NCI-H2107 treated with DMSO at 0.1 percent for 48 hours (cell line): ENCODE measurements at regions not wholly inside any gene's neighbourhood (a gene's known extent, or its start where the extent isn't known, plus 50 kb on each side); places are given as distances from the start of the nearest gene placed in this dataset.
"Not testable (repeated sequence)": the region's sequence is repeated elsewhere in the genome, so short reads cannot be mapped to it uniquely, and the experiment has no call there.

ENCODE experiments used
- DNase-seq: peaks from one replicate; lab custom pipeline; 2025; ENCODE audit not compliant: unreplicated experiment; lab: John Stamatoyannopoulos, UW

DNA sequence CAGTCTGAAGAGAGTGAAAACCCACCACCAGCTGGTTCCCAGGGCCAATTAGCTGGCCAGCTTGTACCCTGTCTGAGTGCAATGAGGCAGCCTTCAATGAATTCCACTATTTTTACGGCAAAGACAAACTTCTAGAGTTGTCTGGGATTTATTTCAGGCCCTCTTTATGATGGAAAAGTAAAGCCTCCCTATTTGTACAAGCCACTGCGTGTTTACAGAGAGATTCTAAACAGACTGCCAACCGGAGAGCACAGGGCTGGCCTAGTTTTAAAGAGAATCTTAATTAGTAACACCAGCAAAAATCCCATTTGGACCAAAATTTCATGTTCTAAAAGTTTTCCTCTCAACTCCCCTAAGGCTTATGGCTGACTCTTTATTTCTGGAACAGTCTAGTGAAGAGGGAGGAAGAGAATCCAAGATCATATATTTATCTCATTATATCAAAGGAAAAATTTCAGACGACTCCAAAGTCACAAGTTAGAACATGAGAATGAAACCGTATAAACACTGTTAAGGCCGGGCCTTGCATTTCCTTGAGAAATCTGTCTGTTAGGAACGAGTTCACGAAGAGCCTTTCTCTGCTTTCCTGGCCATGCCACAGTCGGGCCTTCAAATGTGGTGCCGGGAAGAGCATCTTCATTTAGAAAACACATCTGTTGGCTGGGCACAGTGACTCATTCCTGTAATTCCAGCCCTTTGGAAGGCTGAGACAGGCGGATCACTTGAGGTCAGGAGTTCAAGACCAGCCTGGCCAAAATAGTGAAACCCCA is 724.6 kb upstream of the NRP1 start:
- DNase-seq: no peak

DNA sequence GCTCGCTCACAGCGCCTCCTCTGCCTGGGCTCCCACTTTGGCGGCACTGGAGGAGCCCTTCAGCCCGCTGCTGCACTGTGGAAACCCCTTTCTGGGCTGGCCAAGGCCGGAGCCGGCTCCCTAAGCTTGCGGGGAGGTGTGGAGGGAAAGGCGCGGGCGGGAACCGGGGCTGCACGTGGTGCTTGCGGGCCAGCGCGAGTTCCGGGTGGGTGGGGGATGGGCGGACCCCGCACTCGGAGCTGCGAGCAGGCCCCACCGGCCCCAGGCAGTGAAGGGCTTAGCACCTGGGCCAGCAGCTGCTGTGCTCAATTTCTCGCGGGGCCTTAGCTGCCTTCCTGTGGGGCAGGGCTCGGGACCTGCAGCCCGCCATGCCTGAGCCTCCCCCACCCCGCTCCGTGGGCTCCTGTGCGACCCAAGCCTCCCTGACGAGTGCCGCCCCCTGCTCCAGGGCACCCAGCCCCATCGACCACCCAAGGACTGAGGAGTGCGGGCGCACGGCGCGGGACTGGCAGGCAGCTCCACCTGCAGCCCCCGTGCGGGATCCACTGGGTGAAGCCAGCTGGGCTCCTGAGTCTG is 721.0 kb upstream of the NRP1 start:
- DNase-seq: not testable (repeated sequence)

GRCh38 chr10:34049887-34050286 is 715.4 kb upstream of the NRP1 start:
- no peak for DNase-seq

- no peak for DNase-seq
Measured at GRCh38 chr10:34049469-34049868, 715.0 kb upstream of the NRP1 start.

GRCh38 chr10:34047389-34047788 is 712.9 kb upstream of the NRP1 start:
- DNase-seq: no peak

- no peak for DNase-seq
Measured at GRCh38 chr10:34046506-34047034, 712.1 kb upstream of the NRP1 start.

- DNase-seq: no peak
Measured at GRCh38 chr10:34045571-34046190, 711.2 kb upstream of the NRP1 start.

- no peak for DNase-seq
Measured at GRCh38 chr10:34041871-34042270, 707.4 kb upstream of the NRP1 start.

DNA sequence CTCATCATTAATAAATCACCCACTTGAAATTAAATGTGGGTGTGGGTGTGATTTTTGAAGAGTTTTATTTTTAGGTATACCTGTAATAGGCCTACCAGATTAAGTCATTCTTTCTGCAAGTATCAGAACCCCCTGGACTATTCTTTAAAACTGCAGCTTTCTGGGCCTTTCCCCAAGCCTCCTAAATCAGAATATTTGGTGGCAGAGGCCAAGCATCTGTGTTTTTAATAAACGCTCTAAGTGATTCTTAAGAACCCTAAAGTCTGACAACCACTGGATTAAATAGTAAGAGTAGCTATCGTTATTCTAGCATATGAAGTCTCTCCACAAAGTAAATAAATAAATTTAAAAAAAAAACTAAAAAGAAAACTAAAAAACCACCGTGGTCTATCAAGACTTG is 703.0 kb upstream of the NRP1 start:
- DNase-seq: no peak

GRCh38 chr10:34035241-34035790 is 700.8 kb upstream of the NRP1 start:
- DNase-seq: not testable (repeated sequence)

DNA sequence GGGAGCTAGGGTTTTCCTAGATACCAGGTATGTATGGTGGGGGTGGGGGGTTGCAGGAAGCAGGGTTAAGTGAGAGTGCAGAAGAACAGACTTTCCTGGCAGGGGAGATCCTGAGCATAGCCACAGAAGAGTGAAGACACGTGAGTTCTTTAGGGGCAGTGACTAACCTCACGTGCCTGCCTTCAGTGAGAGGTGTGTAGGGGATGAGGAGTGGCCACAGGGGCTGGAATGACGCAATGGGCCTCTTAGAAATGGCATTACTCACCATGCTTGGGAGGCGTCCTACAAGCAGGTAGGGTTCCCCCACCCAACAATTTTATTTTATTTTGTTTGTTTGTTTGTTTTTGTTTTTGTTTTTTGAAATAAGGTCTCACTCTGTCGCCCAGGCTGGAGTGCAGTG is 698.6 kb upstream of the NRP1 start:
- no peak for DNase-seq

DNA sequence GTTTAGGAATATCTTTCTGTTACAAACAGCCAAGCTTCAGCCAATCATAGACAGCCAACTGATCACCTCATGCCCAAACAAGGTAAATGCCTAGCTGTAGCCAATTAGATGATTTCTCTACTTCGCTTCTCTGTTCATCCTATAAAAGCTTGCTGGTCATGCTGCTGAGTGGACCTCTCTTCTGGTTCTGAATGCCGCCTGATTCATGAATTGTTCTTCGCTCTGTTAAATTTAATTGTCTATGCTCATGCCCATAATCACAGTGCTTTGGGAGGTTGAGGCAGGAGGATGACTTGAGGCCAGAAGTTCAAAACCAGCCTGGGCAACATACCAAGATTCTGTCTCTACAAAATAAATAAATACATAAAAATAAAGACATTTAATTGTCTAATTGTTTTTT is 698.1 kb upstream of the NRP1 start:
- no peak for DNase-seq

GRCh38 chr10:34031400-34031799 is 696.9 kb upstream of the NRP1 start:
- no peak for DNase-seq

DNA sequence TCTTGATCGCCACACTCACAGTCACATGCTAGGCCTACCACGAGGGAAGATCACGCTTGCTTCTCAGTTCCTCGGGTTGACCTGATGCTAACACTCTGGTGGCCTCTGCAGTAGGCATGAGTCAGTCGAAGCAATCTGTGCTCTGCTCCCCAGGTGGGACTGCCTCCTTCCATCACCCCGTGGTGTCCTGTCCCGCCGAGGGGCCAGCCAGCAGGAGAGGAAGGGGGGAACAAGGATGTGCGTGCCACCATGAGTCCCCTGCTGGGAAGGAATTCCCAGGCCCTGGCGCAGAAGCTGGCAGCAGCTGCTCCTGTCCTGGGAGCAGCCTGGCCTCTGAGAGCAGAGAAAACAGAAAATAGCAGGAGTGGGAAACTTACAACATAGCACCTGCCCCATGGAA is 695.0 kb upstream of the NRP1 start:
- no peak for DNase-seq

GRCh38 chr10:34028936-34029335 is 694.5 kb upstream of the NRP1 start:
- DNase-seq: no peak

GRCh38 chr10:34024693-34025425 is 690.4 kb upstream of the NRP1 start:
- no peak for DNase-seq

DNA sequence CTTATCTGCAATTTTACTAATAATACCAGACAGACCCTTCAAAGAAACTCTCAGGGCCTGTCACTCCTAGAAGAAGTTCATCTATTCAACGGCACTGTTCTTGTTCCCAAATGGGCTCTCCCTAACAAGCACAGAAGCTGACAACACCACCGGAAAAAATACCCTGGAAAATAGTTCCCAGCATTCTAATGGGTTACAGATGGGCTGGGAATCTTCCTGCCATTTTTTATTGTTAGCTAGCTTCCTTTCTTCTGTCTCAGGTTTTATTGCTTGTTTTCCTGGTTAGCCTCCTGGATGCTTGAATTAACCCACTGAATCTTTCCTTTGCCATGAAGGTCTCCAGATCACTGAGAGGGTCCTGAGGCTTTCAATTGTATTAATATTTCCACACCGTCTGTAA is 689.8 kb upstream of the NRP1 start:
- DNase-seq: no peak

GRCh38 chr10:34022195-34022594 is 687.7 kb upstream of the NRP1 start:
- no peak for DNase-seq

DNA sequence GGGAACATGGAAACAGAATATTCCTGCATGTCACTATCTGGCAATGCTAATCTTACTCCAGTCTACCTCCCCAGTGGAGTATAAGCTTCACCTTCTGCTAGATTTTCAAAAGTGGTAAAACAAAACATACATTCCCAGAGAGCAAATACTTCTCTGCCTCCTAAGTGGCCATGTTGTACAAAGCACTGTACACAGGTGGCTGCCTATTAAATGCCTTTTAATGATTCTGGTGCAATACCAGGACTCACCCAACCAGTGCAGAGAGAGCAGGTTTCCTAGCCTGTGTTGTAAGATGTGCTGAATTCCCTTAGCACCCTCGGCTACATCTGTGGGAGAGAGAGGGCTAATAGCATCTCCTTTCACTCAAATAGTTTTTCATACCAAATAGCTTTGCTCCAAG is 684.3 kb upstream of the NRP1 start:
- DNase-seq: no peak

GRCh38 chr10:34018129-34018528 is 683.7 kb upstream of the NRP1 start:
- no peak for DNase-seq

DNA sequence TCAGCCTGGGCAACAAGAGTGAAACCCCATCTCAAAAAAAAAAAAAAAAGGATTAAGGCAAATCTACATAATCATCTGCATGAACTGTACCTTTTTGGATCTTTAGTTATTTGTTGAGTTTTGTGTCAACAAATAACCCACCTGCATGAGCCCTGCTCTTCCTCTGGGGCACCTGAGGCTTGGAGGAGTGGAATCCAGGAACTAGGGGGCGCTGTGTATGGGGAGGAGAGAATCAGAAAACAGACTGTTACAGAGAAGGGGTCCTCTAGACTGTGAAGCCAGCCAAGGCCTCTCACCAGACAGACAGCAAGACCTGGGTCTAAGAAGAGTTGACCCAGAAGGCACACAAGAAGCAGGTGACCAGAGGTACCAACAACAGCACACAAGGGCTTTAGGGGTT is 682.8 kb upstream of the NRP1 start:
- DNase-seq: no peak
